ENCODE measurements at regions not wholly inside any gene's neighbourhood (a gene's known extent, or its start where the extent isn't known, plus 50 kb on each side); places are given as distances from the start of the nearest gene placed in this dataset.
A peak's percentile ranks its signal among the peaks of the same experiment; 100 is the strongest.

GRCh38 chr5:105993027-105993426, 1677.7 kb downstream of the EFNA5 start:
- ATAC-seq, result no peak
- TF ChIP-seq TSHZ2 (CRISPR knock-in tag; IDR thresholded peaks at IDR 0.05) (no peak), ZFP3 (CRISPR knock-in tag; IDR thresholded peaks at IDR 0.05) (no peak), CSRNP3 (CRISPR knock-in tag; IDR thresholded peaks at IDR 0.05) (no peak), POU6F1 (CRISPR knock-in tag; IDR thresholded peaks at IDR 0.05; ENCODE audit: borderline replicate concordance, low read depth) (no peak), ISL1 (CRISPR knock-in tag; IDR thresholded peaks at IDR 0.05) (no peak)

GRCh38 chr5:105982526-105982925, 1688.2 kb downstream of the EFNA5 start:
- no peak for TF ChIP-seq PPARA (CRISPR knock-in tag; IDR thresholded peaks at IDR 0.05; ENCODE audit: borderline replicate concordance)
- TF ChIP-seq ZFP3 (CRISPR knock-in tag; IDR thresholded peaks at IDR 0.05), result no peak
- no peak for TF ChIP-seq RARB (CRISPR knock-in tag; IDR thresholded peaks at IDR 0.05)
- no peak for TF ChIP-seq SNAI2 (CRISPR knock-in tag; IDR thresholded peaks at IDR 0.05)
- no peak for TF ChIP-seq TSHZ2 (CRISPR knock-in tag; IDR thresholded peaks at IDR 0.05)
- no peak for TF ChIP-seq POU6F1 (CRISPR knock-in tag; IDR thresholded peaks at IDR 0.05; ENCODE audit: borderline replicate concordance, low read depth)
- no peak for TF ChIP-seq OSR1 (CRISPR knock-in tag; IDR thresholded peaks at IDR 0.05)
- TF ChIP-seq ESRRG (CRISPR knock-in tag; IDR thresholded peaks at IDR 0.05), result no peak
- no peak for TF ChIP-seq CSDC2 (CRISPR knock-in tag; IDR thresholded peaks at IDR 0.05)
- TF ChIP-seq GLIS3 (CRISPR knock-in tag; IDR thresholded peaks at IDR 0.05), result no peak
- TF ChIP-seq ARNTL (CRISPR knock-in tag; IDR thresholded peaks at IDR 0.05; ENCODE audit: borderline replicate concordance, low read depth), result no peak
- no peak for TF ChIP-seq PATZ1 (CRISPR knock-in tag; IDR thresholded peaks at IDR 0.05; ENCODE audit: borderline replicate concordance)
- no peak for TF ChIP-seq ZC3H10 (CRISPR knock-in tag; IDR thresholded peaks at IDR 0.05)
- no peak for TF ChIP-seq ISL1 (CRISPR knock-in tag; IDR thresholded peaks at IDR 0.05)
- ATAC-seq, result no peak

GRCh38 chr5:105978011-105978410, 1692.7 kb downstream of the EFNA5 start:
- TF ChIP-seq ISL1 (CRISPR knock-in tag; IDR thresholded peaks at IDR 0.05) (peak; percentile 48), GLIS3 (CRISPR knock-in tag; IDR thresholded peaks at IDR 0.05) (no peak), CSRNP3 (CRISPR knock-in tag; IDR thresholded peaks at IDR 0.05) (no peak)
- peak; percentile 31; the same call in 2 of the 3 replicates for ATAC-seq
